ENCODE measurements at regions not wholly inside any gene's neighbourhood (a gene's known extent, or its start where the extent isn't known, plus 50 kb on each side); places are given as distances from the start of the nearest gene placed in this dataset.

DNA sequence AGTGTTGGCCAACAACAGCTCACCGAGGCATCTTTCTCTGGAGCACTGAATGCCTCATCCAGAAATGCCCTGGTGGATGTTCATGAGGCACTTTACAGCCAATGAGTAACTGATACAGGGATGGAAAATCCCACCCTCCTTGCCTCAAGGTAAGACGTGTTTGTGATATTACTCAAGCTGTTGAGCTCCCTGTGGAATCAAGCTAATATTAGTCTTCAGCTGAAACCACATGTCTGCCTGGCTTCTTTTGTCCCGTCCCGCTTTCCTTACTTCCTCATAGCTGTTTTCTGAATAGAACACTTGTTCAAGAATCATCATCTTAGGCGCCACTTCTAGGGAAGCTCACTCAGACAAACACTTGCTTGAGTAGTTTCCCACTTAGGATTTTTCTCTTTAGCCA is 422.4 kb downstream of the INHBA start:
- TF ChIP-seq POLR2AphosphoS5 (IDR thresholded peaks at IDR 0.05) (no peak), POLR2A (IDR thresholded peaks at IDR 0.05) (no peak)
- TF ChIP-seq, protein P1, sequence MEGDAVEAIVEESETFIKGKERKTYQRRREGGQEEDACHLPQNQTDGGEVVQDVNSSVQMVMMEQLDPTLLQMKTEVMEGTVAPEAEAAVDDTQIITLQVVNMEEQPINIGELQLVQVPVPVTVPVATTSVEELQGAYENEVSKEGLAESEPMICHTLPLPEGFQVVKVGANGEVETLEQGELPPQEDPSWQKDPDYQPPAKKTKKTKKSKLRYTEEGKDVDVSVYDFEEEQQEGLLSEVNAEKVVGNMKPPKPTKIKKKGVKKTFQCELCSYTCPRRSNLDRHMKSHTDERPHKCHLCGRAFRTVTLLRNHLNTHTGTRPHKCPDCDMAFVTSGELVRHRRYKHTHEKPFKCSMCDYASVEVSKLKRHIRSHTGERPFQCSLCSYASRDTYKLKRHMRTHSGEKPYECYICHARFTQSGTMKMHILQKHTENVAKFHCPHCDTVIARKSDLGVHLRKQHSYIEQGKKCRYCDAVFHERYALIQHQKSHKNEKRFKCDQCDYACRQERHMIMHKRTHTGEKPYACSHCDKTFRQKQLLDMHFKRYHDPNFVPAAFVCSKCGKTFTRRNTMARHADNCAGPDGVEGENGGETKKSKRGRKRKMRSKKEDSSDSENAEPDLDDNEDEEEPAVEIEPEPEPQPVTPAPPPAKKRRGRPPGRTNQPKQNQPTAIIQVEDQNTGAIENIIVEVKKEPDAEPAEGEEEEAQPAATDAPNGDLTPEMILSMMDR (IDR thresholded peaks at IDR 0.05 in 8 of 11, conservative IDR thresholded peaks at IDR 0.05 in 3 of 11), result no peak
